ENCODE measurements at regions not wholly inside any gene's neighbourhood (a gene's known extent, or its start where the extent isn't known, plus 50 kb on each side); places are given as distances from the start of the nearest gene placed in this dataset.

GRCh38 chr4:153905231-153905630 is 116.3 kb upstream of the SFRP2 start:
- TF ChIP-seq, protein P1, sequence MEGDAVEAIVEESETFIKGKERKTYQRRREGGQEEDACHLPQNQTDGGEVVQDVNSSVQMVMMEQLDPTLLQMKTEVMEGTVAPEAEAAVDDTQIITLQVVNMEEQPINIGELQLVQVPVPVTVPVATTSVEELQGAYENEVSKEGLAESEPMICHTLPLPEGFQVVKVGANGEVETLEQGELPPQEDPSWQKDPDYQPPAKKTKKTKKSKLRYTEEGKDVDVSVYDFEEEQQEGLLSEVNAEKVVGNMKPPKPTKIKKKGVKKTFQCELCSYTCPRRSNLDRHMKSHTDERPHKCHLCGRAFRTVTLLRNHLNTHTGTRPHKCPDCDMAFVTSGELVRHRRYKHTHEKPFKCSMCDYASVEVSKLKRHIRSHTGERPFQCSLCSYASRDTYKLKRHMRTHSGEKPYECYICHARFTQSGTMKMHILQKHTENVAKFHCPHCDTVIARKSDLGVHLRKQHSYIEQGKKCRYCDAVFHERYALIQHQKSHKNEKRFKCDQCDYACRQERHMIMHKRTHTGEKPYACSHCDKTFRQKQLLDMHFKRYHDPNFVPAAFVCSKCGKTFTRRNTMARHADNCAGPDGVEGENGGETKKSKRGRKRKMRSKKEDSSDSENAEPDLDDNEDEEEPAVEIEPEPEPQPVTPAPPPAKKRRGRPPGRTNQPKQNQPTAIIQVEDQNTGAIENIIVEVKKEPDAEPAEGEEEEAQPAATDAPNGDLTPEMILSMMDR (conservative IDR thresholded peaks at IDR 0.05; ENCODE audit: low read length) = no peak
- no peak for DNase-seq (ENCODE audit: low read depth)

GRCh38 chr4:153904011-153904410 is 115.1 kb upstream of the SFRP2 start:
- TF ChIP-seq, protein P1 (conservative IDR thresholded peaks at IDR 0.05; ENCODE audit: low read length) = no peak
- peak; percentile 65 for DNase-seq (ENCODE audit: low read depth)
- H3K4me3 ChIP-seq (ENCODE audit: low read length) = no peak overlapping the region

More at GRCh38 chr4:153905231-153905630, 116.3 kb upstream of the SFRP2 start:
- H3K4me3 ChIP-seq (ENCODE audit: low read length) = no peak overlapping the region

GRCh38 chr4:153901220-153901619 is 112.3 kb upstream of the SFRP2 start:
- DNase-seq (ENCODE audit: low read depth) = no peak
- TF ChIP-seq, protein P1 (conservative IDR thresholded peaks at IDR 0.05; ENCODE audit: low read length) = no peak
- no peak overlapping the region for H3K4me3 ChIP-seq (ENCODE audit: low read length)

DNA sequence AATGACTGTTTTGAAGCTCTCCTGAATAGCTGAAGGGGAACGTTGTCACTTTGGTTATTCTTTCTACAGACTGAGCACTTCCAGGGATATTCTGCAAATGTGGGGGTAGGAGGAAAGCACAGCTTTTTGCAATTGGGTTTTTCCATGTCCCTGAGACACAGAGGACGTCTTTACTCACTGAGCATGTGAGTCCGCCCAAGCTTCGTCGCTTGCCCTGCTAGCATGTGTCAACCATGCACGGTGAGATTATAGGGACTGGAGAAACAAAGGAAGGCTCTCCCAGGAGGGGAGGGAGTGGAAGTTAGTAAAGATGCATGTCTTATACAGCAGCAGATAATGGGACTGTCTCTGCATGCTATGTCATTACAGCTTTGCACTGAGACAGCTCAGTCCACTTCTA is 111.5 kb upstream of the SFRP2 start:
- DNase-seq (ENCODE audit: low read depth) = no peak
- TF ChIP-seq, protein P1 (conservative IDR thresholded peaks at IDR 0.05; ENCODE audit: low read length) = no peak
- H3K4me3 ChIP-seq (ENCODE audit: low read length) = no peak overlapping the region

- no peak overlapping the region for H3K4me3 ChIP-seq (ENCODE audit: low read length)
- TF ChIP-seq, protein P1 (conservative IDR thresholded peaks at IDR 0.05; ENCODE audit: low read length) = no peak
- no peak for DNase-seq (ENCODE audit: low read depth)
Observed at GRCh38 chr4:153890761-153891160, 101.9 kb upstream of the SFRP2 start.

DNA sequence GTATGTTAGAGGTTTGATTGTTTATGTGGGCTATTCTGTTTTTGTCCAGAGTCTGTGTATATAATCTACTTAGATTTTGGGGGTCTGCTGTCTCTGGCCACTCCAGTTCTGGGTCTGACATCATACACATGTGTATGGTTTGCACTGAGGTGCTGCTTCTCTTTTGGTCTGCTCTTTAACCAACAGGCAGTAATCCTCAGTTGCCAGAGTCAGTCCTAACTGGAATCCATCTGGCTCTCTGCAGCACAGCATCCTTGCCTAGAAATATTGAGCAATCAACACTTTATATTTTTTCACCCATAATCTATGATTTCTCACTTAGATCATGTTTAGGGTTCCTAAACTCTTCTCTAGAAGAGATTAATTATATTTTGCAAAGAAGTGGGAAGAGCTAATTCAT is 98.3 kb upstream of the SFRP2 start:
- H3K4me3 ChIP-seq (ENCODE audit: low read length) = no peak overlapping the region
- TF ChIP-seq, protein P1 (conservative IDR thresholded peaks at IDR 0.05; ENCODE audit: low read length) = no peak
- DNase-seq (ENCODE audit: low read depth) = peak; percentile 15

GRCh38 chr4:153884325-153884724 is 95.4 kb upstream of the SFRP2 start:
- no peak for DNase-seq (ENCODE audit: low read depth)
- TF ChIP-seq, protein P1 (conservative IDR thresholded peaks at IDR 0.05; ENCODE audit: low read length) = no peak
- no peak overlapping the region for H3K4me3 ChIP-seq (ENCODE audit: low read length)

All from AG10803 (cell line).